Urothelium cell line (cell line): ENCODE measurements at regions not wholly inside any gene's neighbourhood (a gene's known extent, or its start where the extent isn't known, plus 50 kb on each side); places are given as distances from the start of the nearest gene placed in this dataset.

Experiments
- DNase-seq: peaks from one replicate; pipeline ENCODE4 v3.0.0; 2011; ENCODE audit warnings: low spot score, mixed read lengths
- FAIRE-seq: peaks from 2 replicates; lab custom pipeline; 2011; peaks lifted over from hg19 to GRCh38; lab: Jason Lieb, UNC

GRCh38 chr11:27968461-27968860 lies 139.5 kb downstream of the KIF18A start:
- no peak for DNase-seq

DNA sequence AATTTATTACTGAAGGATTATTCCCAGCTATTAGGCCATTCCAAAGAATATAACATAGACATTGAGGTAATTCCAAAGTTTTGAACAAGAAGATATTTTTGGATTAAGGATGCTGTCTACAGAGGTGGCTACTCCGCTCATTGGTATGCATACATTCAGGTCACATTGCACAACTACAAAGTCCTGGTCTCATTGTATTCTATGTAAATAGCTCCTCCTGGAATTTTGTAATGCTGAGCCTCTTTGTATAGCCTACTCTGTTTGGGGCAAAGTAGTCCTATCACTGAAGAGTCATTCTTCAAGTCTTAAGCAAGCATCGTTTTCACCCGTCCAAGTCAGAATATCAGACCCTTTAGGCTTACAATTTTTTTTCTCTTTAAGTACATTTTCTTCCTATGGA lies 142.4 kb downstream of the KIF18A start:
- DNase-seq (no peak), FAIRE-seq (no peak)

More at GRCh38 chr11:27968461-27968860, 139.5 kb downstream of the KIF18A start:
- FAIRE-seq: no peak

DNA sequence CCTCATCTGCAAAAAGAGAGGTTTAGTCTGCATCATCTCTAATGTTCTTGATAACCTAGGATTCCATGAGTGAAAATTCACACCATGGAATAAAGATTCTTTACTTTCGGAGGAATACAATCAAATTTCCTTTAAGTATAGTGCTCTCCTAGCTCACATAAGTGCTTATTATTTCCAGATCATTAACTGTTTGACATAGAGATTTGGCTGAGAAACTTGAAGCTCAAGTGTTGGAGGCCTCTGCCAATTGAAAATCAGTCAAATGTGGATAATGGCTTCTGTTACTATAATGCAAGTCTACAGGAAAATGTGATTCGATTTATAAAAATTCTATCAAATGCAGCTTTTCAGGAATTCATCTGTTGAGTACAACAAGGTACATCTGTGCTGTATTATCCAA lies 144.6 kb downstream of the KIF18A start:
- no peak for DNase-seq
- FAIRE-seq: no peak

- FAIRE-seq: no peak
- DNase-seq: no peak
These were observed 157.8 kb downstream of the KIF18A start for GRCh38 chr11:27949951-27950738.

DNA sequence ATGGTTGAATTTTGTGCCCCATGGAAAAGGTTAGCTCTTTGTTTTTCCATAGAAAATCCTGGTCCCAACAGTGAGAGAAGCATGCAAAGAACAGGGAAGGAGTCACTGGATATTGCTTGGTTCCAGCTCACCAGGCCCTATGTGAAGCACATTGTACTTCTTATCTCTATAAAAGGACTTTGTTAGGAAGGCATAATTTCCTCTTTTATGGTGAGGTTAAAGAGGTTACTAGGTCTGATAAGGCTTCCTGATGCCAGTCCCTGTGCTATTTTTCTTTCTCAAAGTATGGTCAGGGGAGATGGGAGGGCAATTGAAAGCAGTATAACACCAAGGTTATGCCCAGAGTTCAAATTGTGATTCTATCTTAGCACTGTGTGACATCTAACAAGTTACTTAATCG lies 162.6 kb downstream of the KIF18A start:
- FAIRE-seq: no peak

GRCh38 chr11:27938011-27938410 lies 169.9 kb downstream of the KIF18A start:
- DNase-seq (no peak), FAIRE-seq (no peak)

More for the DNA sequence above, 162.6 kb downstream of the KIF18A start:
- no peak for DNase-seq

GRCh38 chr11:27934830-27935145 lies 173.2 kb downstream of the KIF18A start:
- no peak for FAIRE-seq
- peak; percentile 85 for DNase-seq

DNA sequence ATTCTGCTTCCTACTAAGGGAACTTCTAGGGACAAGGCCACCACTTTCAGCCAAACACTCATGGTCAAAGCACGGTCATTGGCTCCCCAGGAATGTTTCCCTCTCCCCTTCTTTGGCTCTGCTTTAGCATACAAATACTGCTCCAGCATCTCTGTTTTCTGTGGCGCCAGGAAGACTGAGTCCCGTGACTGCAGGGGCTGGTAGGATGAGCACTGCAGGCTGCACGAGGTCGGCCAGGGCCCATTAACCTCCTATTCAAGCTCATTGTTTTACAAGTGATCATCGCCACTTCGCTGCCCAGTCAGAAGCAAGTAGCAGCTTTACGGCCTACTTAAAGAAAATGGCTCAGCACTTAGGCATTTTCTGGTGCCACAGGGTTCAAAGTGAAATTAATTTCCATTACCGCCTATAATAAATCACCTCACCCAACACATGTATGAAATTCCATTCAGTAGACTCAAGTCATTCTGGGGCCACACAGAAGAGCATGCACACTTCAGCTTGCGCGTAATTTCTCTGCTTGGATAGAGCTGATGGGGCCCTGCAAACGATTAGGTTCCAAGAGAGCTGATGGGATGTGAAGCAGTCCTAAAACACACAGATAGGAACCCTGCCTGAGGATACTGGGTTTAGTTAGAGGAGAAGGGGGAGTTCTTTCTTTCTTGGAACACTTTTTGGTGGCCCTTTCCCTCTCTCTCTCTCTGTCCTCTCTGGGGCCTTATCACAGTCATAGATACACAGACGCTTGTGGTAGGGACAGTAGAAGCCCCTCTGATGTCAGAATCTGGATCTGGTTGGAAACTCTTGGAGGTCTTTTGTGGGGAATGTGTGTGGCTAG lies 173.7 kb downstream of the KIF18A start:
- FAIRE-seq: peak; percentile 84

DNA sequence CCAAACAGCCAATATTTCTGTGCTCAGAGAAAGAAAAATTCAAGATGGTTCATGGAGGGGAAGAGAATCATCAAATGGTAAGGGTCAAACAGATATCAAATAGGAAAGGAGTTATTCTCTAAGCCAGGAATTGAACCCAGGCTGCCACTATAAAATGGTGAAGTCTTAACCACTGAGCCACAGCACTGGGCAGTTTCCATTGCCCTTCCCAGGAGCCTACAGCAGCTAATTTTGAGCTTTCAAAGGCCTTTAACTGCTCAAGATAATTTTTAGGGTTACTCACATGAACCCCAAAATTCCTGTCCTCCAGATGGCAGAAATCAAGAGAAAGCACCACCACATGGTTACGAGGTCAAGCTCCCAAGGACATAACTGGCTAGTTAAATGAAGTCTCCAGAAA lies 176.2 kb downstream of the KIF18A start:
- DNase-seq (no peak), FAIRE-seq (peak; percentile 9)

More for the DNA sequence above, 173.7 kb downstream of the KIF18A start:
- DNase-seq: peak; percentile 81

DNA sequence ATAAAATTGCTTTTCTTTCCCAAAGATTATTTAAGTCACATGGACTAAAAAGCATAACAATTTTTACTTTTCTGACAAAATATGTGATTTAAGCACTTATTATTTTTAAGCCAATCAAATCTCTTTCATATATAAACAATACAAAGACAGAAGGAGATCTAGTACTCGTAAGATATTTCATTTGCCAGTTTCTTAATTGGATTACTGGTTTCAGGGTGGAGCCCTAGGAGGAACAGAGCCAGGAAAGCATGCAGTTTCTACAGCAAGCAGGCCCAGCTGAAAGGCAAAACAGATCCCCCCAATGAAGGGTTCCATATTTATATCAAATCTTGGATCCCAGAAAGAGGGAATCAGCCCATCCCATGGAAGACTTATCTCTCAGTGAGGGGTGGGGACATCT lies 177.0 kb downstream of the KIF18A start:
- no peak for FAIRE-seq
- DNase-seq: no peak

DNA sequence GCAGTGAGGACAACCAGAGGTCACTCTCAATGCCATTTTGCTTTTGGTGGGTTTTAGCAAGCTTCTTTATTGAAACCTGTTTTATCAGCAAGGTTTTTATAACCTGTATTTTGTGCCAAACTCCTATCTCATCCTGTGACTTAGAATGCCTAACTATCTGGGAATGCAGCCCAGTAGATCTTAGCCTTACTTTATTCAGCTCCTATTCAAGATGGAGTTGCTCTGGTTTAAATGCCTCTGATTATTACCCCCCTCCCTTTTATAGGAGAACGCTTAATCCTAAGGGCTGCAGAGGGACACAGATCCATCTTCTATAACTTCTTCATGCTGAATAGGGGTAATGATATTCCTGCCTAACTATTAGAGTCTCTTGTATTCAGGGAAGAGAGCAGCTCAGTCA lies 179.1 kb downstream of the KIF18A start:
- DNase-seq (no peak), FAIRE-seq (no peak)

DNA sequence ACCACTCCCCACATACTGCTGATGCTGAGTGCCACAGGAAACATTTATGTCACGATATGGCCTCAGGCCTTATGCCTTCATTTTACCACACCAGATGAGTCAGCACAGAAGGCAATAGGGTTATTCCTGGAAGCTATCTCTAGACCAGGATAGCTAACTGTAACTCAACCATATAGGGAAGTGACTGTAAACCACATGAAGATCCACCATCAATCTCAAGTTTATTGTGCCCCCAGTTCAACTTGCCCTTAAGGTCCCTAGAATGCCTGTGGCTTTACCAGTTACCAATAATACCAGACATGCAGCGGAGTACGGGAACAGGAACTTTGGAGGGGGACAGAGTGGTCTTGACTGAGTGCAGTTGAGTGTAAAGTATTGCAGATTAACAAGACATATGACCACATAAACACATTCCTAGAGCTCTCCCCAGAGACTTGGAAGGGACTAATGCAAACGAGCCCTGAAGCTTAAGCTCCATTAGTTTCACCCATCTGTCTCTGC lies 180.9 kb downstream of the KIF18A start:
- DNase-seq: peak; percentile 41
- FAIRE-seq: no peak

DNA sequence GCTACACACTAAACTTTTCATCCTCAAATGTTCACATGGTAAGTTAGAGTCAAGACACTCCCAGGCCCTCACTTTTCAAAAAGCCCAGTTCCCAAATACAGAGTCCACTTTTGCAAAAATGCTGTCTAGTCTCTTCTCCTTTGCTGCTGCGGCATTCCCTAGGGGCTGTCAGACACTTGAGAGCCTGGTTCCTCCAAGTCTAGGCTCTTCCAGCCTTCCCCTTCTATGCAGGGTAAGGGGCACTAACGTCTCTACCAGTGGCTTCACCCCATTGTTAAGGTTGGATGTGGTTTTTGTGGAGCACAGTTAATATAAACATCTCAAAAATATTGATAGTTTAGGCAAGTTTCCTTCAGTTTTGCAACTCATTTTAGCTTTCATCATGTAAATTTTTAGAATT lies 181.5 kb downstream of the KIF18A start:
- FAIRE-seq (no peak), DNase-seq (no peak)

DNA sequence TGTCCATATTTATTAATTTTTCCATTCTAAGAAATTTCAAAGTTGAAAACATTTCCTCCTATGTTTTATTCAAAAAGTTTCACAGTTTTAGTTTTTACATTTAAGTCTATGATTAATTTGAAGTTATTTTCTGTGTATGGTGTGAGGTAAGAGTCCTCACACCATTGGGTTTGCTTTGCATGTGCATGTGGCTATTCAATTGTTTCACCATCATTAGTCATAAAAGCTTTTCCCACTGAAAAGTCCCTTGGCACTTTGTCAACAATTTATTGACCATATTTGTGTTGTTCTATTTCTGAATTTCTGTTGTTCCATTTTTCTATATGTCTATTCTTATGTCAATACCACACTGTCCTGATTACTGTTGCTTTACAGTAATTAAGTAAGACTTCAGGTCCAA lies 186.5 kb downstream of the KIF18A start:
- FAIRE-seq (no peak), DNase-seq (no peak)

DNA sequence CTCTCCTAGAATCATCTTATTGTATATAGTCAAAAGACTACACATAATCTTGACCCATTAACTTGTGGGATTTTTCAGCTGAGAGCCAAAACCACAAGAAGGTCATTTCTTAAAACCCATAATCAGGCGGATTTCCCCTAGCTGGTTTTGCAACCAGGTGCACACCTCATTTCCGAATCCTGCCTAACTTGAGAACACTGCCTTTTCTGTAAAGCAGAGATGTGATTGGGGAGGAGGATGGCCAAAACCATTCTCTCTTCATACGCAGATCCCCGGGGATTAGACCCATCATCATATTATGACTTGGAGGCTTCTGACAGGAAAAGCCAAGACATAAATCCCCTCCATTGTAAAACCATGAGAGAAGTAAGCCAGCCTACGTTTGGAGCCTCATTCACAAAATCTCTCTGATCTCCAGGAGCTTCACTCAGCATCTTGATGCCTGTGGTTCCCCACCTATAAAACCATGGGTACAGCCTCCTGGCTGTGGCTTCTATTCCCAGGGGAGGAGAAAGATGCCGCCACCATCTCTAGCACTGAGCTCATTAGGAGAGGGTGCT lies 191.3 kb downstream of the KIF18A start:
- no peak for FAIRE-seq
- DNase-seq: no peak

GRCh38 chr11:27914080-27914479 lies 193.9 kb downstream of the KIF18A start:
- FAIRE-seq (no peak), DNase-seq (no peak)

DNA sequence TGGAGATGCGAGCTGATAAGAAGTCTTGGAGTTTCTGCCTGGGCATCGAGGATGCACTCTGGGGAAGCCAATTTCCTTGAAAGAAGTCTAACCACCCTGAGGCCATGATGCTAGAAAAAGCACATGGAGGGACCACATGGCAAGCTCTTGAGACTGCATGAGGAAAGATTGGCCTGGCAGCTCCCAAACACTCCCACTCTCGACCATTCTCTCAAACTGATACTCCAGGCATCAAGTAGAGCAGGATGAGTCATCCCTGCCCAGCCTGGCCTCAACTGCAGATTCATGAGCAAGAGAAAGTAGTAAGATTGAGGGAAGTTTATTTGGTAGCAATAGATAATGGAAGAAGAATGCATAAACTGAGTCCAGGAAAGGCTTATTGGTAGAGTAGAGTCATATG lies 194.3 kb downstream of the KIF18A start:
- DNase-seq (peak; percentile 51), FAIRE-seq (peak; percentile 17)

DNA sequence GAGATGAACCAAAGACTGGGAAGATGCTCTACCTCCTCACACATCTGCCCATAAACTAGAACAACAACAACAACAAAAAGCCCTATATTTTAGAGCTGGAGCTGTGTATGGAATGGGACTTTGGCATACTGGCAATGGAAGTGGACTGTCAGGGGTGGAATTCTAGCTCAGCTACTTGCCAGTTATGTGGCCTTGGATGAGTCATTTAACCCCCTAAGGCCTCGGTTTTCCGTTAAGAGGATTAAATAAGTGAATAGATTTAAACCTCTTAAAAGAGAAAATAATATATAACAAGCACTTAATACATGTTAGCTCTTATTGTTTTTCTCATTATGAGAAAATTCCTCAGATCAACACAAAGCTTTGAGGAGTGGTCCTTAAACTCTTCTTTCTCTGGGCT lies 195.0 kb downstream of the KIF18A start:
- no peak for DNase-seq
- FAIRE-seq: no peak

DNA sequence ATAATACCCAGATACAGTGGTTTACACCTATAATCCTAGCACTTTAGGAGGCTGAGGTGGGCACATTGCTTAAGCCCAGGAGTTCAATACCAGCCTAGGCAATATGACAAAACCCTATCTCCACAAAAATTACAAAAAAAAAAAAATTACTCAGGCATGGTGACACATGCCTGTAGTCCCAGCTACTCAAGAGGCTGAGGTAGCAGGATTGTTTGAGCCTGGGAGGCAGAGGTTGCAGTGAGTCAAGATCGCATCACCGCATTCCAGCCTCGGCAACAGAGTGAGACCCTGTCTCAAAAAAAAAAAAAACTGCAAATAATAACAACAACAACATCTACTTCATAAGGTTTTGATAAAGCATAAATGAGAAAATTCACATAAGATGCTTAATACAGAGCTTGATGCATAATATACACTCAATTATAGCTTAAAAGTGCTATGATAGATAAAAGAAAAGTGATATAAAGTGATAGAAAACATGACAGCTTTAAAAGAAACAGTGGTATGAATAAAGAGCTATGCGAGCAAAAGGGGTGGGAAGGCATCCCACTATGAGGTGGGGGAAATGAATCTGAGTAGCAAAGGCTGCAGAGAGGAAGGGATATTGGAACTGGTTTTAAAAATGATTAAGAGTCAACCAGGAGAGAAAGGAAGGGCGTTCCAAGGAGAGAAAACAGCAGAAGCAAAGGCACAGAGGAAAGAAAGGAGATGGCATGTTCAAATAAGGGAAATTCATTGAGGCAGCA lies 197.6 kb downstream of the KIF18A start:
- DNase-seq: no peak
- no peak for FAIRE-seq

- FAIRE-seq (no peak), DNase-seq (no peak)
These were observed 198.6 kb downstream of the KIF18A start for GRCh38 chr11:27909386-27909785.

- no peak for FAIRE-seq
- no peak for DNase-seq
These were observed 199.3 kb downstream of the KIF18A start for GRCh38 chr11:27908621-27909020.
